ENCODE measurements at regions not wholly inside any gene's neighbourhood (a gene's known extent, or its start where the extent isn't known, plus 50 kb on each side); places are given as distances from the start of the nearest gene placed in this dataset.

DNA sequence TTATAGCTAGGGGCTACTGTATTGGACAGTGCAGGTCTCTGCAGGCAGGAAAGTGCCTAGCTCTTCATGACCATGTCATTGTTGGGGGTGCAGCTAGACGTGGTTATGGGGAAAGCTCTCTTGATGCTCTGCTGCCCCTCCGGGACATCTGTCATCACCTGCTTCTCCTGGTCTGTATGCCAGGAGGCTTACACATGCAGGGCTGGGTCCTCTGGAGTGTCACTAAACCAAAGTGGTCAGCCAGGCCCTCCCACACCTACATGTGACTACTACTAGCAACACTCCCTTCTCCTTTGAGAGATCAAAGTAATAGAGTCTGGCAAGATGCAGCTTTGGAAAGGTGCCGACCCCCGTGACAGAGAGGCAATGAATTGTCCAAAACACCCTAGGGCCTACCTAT is 98.5 kb downstream of the SST start:
- TF ChIP-seq, protein P1, sequence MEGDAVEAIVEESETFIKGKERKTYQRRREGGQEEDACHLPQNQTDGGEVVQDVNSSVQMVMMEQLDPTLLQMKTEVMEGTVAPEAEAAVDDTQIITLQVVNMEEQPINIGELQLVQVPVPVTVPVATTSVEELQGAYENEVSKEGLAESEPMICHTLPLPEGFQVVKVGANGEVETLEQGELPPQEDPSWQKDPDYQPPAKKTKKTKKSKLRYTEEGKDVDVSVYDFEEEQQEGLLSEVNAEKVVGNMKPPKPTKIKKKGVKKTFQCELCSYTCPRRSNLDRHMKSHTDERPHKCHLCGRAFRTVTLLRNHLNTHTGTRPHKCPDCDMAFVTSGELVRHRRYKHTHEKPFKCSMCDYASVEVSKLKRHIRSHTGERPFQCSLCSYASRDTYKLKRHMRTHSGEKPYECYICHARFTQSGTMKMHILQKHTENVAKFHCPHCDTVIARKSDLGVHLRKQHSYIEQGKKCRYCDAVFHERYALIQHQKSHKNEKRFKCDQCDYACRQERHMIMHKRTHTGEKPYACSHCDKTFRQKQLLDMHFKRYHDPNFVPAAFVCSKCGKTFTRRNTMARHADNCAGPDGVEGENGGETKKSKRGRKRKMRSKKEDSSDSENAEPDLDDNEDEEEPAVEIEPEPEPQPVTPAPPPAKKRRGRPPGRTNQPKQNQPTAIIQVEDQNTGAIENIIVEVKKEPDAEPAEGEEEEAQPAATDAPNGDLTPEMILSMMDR (conservative IDR thresholded peaks at IDR 0.05; ENCODE audit: low read depth): no peak
- ChIA-PET CTCF (no interaction called here), POLR2A (ENCODE audit: low non-redundant PET) (no interaction called here)
- no peak for DNase-seq (ENCODE audit: low spot score)
- no peak overlapping the region for H3K27ac ChIP-seq

DNA sequence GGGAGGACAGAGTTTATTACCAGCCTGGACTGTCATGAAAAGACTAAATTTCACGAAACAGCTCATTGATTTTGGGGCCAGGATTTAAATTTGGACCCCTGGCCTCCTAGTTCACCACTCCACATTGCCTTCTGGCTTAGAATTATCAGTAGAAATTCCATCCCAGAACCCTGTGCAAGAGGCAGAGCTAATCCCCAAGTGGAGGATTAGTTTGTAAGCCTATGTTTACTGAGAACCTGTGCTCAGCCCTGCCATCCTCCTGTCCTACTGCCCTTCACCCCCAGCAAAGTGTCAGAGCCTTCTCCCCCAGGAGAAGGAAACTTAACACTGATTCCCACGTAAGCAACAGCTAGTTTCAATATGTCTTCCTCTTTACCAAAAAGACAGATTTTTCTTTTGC is 99.4 kb downstream of the SST start:
- TF ChIP-seq, protein P1 (conservative IDR thresholded peaks at IDR 0.05; ENCODE audit: low read depth): no peak
- H3K27ac ChIP-seq: no peak overlapping the region
- ChIA-PET POLR2A (ENCODE audit: low non-redundant PET) (no interaction called here), CTCF (no interaction called here)
- DNase-seq (ENCODE audit: low spot score): no peak

DNA sequence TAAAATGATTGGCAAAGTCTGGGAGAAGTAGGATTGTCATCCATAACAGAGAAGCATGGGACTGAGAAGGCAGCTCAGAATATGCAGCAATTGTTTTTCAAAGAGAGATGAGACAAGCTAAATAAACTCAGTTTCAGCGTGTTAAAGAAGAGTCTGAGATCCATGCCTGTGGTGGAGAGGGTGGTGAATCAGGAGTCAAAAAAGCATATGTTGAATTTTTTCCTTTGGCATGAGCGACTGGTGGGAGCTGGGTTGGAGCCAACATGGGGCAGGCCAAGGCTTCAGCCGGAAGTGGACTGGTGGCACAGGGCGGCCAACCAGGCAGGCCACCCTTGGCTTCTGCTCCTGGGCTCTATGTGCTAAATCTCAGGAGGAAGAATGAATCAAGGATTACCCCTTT is 102.0 kb downstream of the SST start:
- DNase-seq (ENCODE audit: low spot score): no peak
- TF ChIP-seq, protein P1 (conservative IDR thresholded peaks at IDR 0.05; ENCODE audit: low read depth): no peak
- POLR2A ChIA-PET (ENCODE audit: low non-redundant PET): no interaction called here
- no peak overlapping the region for H3K27ac ChIP-seq
- CTCF ChIA-PET: no interaction called here

DNA sequence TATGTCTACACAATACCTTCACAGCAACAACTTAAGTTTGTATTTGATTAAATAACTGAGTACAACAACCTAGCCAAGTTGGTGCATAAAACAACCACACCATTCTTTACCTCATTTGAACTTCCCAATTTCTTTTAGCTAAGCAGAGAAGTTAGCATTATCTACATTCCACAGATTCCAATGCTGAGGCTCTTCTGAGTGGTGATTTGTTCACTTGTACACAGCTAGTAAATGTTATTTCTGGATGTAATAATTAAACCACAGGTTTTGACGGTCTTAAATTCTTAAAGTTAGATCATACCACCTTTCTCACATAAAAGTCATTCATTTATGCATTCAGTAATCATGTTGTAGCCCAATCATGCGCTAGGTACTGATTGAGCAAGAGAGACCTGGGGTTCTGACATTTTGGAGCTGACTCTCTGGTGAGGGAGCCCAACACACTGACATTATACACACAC is 102.5 kb downstream of the SST start:
- H3K27ac ChIP-seq: no peak overlapping the region
- DNase-seq (ENCODE audit: low spot score): peak; percentile 6
- TF ChIP-seq, protein P1 (conservative IDR thresholded peaks at IDR 0.05; ENCODE audit: low read depth): no peak
- CTCF ChIA-PET: no interaction called here
- POLR2A ChIA-PET (ENCODE audit: low non-redundant PET): no interaction called here

DNA sequence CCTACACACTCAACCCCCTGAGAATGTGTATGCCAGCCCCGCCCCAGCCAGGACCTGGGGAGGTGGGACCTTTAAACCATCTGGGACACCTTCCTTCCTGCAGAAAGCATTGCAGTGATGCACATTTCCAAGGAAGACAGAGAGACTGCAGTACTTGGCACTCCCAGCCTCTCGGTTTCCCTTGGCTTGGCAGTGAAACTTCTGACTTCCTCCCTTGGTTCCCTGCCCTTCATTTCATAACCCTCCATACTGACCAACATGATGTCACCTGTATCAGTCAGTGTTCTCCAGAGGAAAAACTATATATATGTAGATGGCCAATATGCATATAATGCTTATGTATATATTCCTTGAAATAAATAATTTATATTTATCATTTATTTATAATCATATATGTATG is 103.2 kb downstream of the SST start:
- TF ChIP-seq, protein P1 (conservative IDR thresholded peaks at IDR 0.05; ENCODE audit: low read depth): no peak
- ChIA-PET CTCF (no interaction called here), POLR2A (ENCODE audit: low non-redundant PET) (no interaction called here)
- no peak overlapping the region for H3K27ac ChIP-seq
- no peak for DNase-seq (ENCODE audit: low spot score)

DNA sequence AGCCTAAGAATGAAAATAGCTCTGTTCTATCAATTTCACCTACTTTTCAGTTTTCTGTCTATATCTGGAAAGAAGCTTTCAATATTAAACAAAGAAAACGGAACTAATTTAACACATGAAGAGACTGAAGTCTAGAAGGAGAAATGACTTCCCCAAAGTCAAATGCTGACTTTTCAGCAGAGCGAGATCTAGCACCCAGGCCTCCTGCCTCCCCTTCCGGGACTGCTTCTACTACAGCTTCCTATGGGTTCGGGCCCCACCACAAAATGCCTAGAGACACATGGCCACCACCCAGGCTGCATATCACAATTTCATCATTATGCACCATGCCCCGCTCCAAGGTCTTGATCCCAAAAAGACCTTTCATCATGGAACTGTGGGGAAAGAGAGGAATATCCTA is 104.5 kb downstream of the SST start:
- POLR2A ChIA-PET (ENCODE audit: low non-redundant PET): no interaction called here
- no peak for DNase-seq (ENCODE audit: low spot score)
- TF ChIP-seq, protein P1 (conservative IDR thresholded peaks at IDR 0.05; ENCODE audit: low read depth): no peak
- H3K27ac ChIP-seq: no peak overlapping the region
- CTCF ChIA-PET: interaction anchor here (0.7 to 0.8 kb wide), 2 partner anchors 39 to 114 kb away, joined by 3 to 4 read pairs; no protein-coding TSS in a partner anchor

DNA sequence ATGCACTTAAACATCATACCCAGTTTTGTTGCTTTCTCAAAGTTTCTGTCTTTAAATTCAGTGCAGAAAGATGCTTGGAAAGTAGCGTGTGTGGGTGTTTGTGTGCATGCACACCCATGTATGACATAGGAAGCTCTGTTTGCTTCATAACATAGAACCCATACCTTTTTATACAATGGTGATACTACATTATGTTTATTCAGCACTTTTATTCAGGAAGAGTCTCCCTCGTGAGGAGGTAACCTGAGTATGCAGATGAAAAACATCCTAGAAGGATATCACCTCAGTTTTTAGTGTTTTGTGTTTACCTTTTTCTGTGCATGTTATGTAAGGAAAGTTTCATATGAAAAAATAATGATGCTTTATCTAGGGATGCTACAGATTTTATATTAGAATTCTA is 111.2 kb downstream of the SST start:
- CTCF ChIA-PET: no interaction called here
- TF ChIP-seq, protein P1 (conservative IDR thresholded peaks at IDR 0.05; ENCODE audit: low read depth): no peak
- DNase-seq (ENCODE audit: low spot score): no peak
- POLR2A ChIA-PET (ENCODE audit: low non-redundant PET): no interaction called here
- no peak overlapping the region for H3K27ac ChIP-seq

Data from RWPE1 (cell line).